IMR-90 (cell line): ENCODE measurements at regions not wholly inside any gene's neighbourhood (a gene's known extent, or its start where the extent isn't known, plus 50 kb on each side); places are given as distances from the start of the nearest gene placed in this dataset.

Source experiments
- ATAC-seq: fragments of 200-7000 bp; cut with Tn5 transposase; 2 replicates; pipeline ENCODE4 v1.9.1; 2020; ENCODE audit warnings: low read depth, mild to moderate bottlenecking, moderate library complexity
- BruUV-seq: library from RNA; stranded (reverse); fragments of 400-500 nt; replicated peaks from 2 replicates; lab custom pipeline; 2021; lab: Mats Ljungman, UMichigan
- CTCF ChIA-PET: fragments of 300-600 bp; formaldehyde crosslinking; extraction: SDS; loops from one replicate; lab custom pipeline; 2021; ENCODE audit warnings: antibody characterized with exemption; lab: Yijun Ruan, JAX
- POLR2A ChIA-PET: fragments of 300-600 bp; sonication (Branson Sonifier 250); formaldehyde crosslinking; loops from one replicate; lab custom pipeline; 2022; ENCODE audit warnings: antibody characterized with exemption; ENCODE audit not compliant: unreplicated experiment; lab: Charles Lee
- DNase-seq: peaks from one replicate; pipeline ENCODE4 v3.0.0; 2013
- H2AFZ ChIP-seq: replicated peaks from 2 replicates; pipeline ENCODE3; 2013; ENCODE audit warnings: low read length, mild to moderate bottlenecking; ENCODE audit not compliant: poor library complexity
- H2AK5ac ChIP-seq: 2 replicates; pipeline ENCODE4 v1.6.1; 2013; ENCODE audit warnings: low read depth, low read length, inconsistent platforms
- H2AK9ac ChIP-seq: replicated peaks from 2 replicates; pipeline ENCODE3; 2013; ENCODE audit warnings: mild to moderate bottlenecking, low read depth, low read length, moderate library complexity; ENCODE audit not compliant: poor library complexity
- H2BK120ac ChIP-seq: 2 replicates; pipeline ENCODE4 v1.6.1; 2013; ENCODE audit warnings: low read depth, low read length, inconsistent platforms
- H2BK15ac ChIP-seq: 3 replicates; pipeline ENCODE4 v1.6.1; 2013; ENCODE audit warnings: low read depth, low read length, inconsistent platforms
- H2BK20ac ChIP-seq: 2 replicates; pipeline ENCODE4 v1.6.1; 2013; ENCODE audit warnings: low read depth, mild to moderate bottlenecking, inconsistent platforms, low read length, moderate library complexity
- H2BK5ac ChIP-seq: 2 replicates; pipeline ENCODE4 v1.6.1; 2013; ENCODE audit warnings: mild to moderate bottlenecking, low read depth, low read length, inconsistent platforms; ENCODE audit not compliant: poor library complexity, severe bottlenecking
- H3K14ac ChIP-seq: replicated peaks from 2 replicates; pipeline ENCODE4 v1.6.1; 2013; ENCODE audit warnings: low read depth, low read length, inconsistent platforms
- H3K18ac ChIP-seq: 2 replicates; pipeline ENCODE4 v1.6.1; 2013; ENCODE audit warnings: low read depth, low read length, control low read depth
- H3K23ac ChIP-seq: 2 replicates; pipeline ENCODE4 v1.6.1; 2013; ENCODE audit warnings: low read depth, low read length, inconsistent platforms
- H3K27ac ChIP-seq: 2 replicates; pipeline ENCODE4 v1.5.1; 2013; ENCODE audit warnings: mild to moderate bottlenecking, control low read depth, low read length; ENCODE audit not compliant: insufficient read depth
- H3K27me3 ChIP-seq: 2 replicates; pipeline ENCODE4 v1.6.1; 2013; ENCODE audit warnings: low read length; ENCODE audit not compliant: control insufficient read depth, insufficient read depth
- H3K36me3 ChIP-seq: 2 replicates; pipeline ENCODE4 v1.6.1; 2013; ENCODE audit warnings: low read length, mixed read lengths; ENCODE audit not compliant: control insufficient read depth, insufficient read depth
- H3K4ac ChIP-seq: 2 replicates; pipeline ENCODE4 v1.6.1; 2013; ENCODE audit warnings: low read depth, low read length, inconsistent platforms
- H3K4me1 ChIP-seq: 2 replicates; pipeline ENCODE4 v1.6.1; 2013; ENCODE audit warnings: low read length, mixed read lengths; ENCODE audit not compliant: control insufficient read depth, insufficient read depth
- H3K4me2 ChIP-seq: 2 replicates; pipeline ENCODE4 v1.6.1; 2013; ENCODE audit warnings: low read depth, mild to moderate bottlenecking, control low read depth, low read length, moderate library complexity
- H3K4me3 ChIP-seq: 2 replicates; pipeline ENCODE4 v1.5.1; 2013; ENCODE audit warnings: low read depth, mild to moderate bottlenecking, control low read depth, low read length, moderate library complexity; ENCODE audit not compliant: insufficient read depth
- H3K56ac ChIP-seq: 2 replicates; pipeline ENCODE4 v1.6.1; 2013; ENCODE audit warnings: low read length, inconsistent platforms; ENCODE audit not compliant: insufficient read depth; ENCODE audit errors: extremely low read depth
- H3K79me1 ChIP-seq, 2 experiments: 2 replicates each; pipeline ENCODE4 v1.6.1; 2013; ENCODE audit warnings: low read length in 2 of 2, inconsistent platforms in 1 of 2, low read depth in 1 of 2
- H3K9ac ChIP-seq: 2 replicates; pipeline ENCODE4 v1.6.1; 2013; ENCODE audit warnings: low read depth, low read length, control low read depth
- H3K9me1 ChIP-seq: 2 replicates; pipeline ENCODE4 v1.6.1; 2013; ENCODE audit warnings: low read length, inconsistent platforms; ENCODE audit not compliant: insufficient read depth
- H3K9me3 ChIP-seq: 2 replicates; pipeline ENCODE4 v1.6.1; 2013; ENCODE audit warnings: low read length; ENCODE audit not compliant: control insufficient read depth, insufficient read depth
- H4K20me1 ChIP-seq: 2 replicates; pipeline ENCODE4 v1.6.1; 2013; ENCODE audit warnings: low read length, inconsistent platforms; ENCODE audit not compliant: insufficient read depth
- H4K5ac ChIP-seq: 2 replicates; pipeline ENCODE4 v1.6.1; 2013; ENCODE audit warnings: mild to moderate bottlenecking, low read depth, low read length, control low read depth
- H4K8ac ChIP-seq, 2 experiments: 2 replicates each; pipeline ENCODE4 v1.6.1; 2013; ENCODE audit warnings: low read depth in 2 of 2, low read length in 2 of 2, control low read depth in 1 of 2, inconsistent platforms in 1 of 2
- H4K91ac ChIP-seq: 2 replicates; pipeline ENCODE4 v1.6.1; 2013; ENCODE audit warnings: low read depth, low read length, inconsistent platforms; ENCODE audit not compliant: insufficient read depth
- BHLHE40 ChIP-seq: fragments of 150-350 bp; IDR thresholded peaks from 2 replicates; pipeline ENCODE4 v1.6.1; 2016; ENCODE audit warnings: mild to moderate bottlenecking, low read depth, low read length
- CHD1 ChIP-seq: IDR thresholded peaks from 2 replicates; pipeline ENCODE4 v1.6.1; 2012; ENCODE audit warnings: low read depth, low read length, improper control_type of control experiment
- MAFK ChIP-seq: IDR thresholded peaks from 2 replicates; pipeline ENCODE4 v1.6.1; 2012; ENCODE audit warnings: low read depth, low read length, improper control_type of control experiment
- NFE2L2 ChIP-seq: fragments of 150-350 bp; IDR thresholded peaks from 2 replicates; pipeline ENCODE4 v1.6.1; 2016; ENCODE audit warnings: low read depth, mild to moderate bottlenecking, low read length
- RAD21 ChIP-seq: IDR thresholded peaks from 2 replicates; pipeline ENCODE4 v1.6.1; 2012; ENCODE audit warnings: low read length, improper control_type of control experiment
- SMC3 ChIP-seq: fragments of 150-350 bp; IDR thresholded peaks from 2 replicates; pipeline ENCODE4 v1.6.1; 2016; ENCODE audit warnings: low read depth, mild to moderate bottlenecking, antibody characterized with exemption, low read length, moderate library complexity
- WGBS, 2 experiments: methylation state at CpG; one replicate each; pipeline versions ENCODE4 v1.1.5 to v1.1.7; 2013; ENCODE audit warnings: missing lambda C conversion rate in 2 of 2; ENCODE audit not compliant: insufficient read length in 1 of 2; ENCODE audit errors: extremely low coverage in 2 of 2; 5-methylcytosine and 5-hydroxymethylcytosine counted together
- dilution Hi-C: fragments of 300-500 bp; cut with HindIII; formaldehyde crosslinking; loops from one replicate; pipeline ENCODE4 v1.14.3; 2018; ENCODE audit warnings: low sequenced_read_pairs; ENCODE audit not compliant: unreplicated experiment
- in situ Hi-C: fragments of 300-500 bp; cut with MboI; formaldehyde crosslinking; loops from 3 replicates; pipeline ENCODE4 v1.14.3; 2019; ENCODE audit warnings: low sequenced_read_pairs, inconsistent platforms, mixed read lengths
- intact Hi-C: fragments of 100-400 bp; cut with micrococcal nuclease; formaldehyde crosslinking; loops from 2 replicates; pipeline ENCODE4 v1.10.0; 2022
- TF ChIP-seq, protein P1 (sequence below): fragments of 150-350 bp; IDR thresholded peaks from 2 replicates; pipeline ENCODE4 v1.6.1; 2017; ENCODE audit warnings: mild to moderate bottlenecking, antibody characterized with exemption, low read length, low read depth

DNA sequence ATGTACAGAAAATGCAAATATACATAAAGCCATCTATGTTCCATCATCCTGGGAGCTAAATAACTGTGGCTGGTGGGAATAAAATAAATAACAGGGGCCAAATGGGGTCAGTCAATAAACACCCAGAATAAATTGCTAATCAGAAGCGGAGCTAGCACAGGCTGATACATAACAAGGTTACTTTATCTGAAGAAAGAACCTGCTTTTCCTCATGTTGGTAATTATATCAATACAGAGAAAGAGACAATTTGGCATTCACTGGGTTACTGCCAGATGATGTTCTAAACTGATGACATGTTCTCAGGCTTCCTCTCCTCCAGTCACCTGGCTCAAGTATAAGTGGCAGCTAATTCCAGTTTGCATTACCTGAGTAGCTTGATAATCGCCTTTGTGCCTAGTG is 144.9 kb upstream of the CD180 start:
- no peaks in the 10 kb centered on the region for H3K9me1 ChIP-seq
- WGBS, 2 experiments, result no CpG with 5 or more reads among the region's 2 CpGs
- H2BK120ac ChIP-seq, result no peak overlapping the region
- no peak overlapping the region for H3K4me3 ChIP-seq
- DNase-seq (no peak), ATAC-seq (no peak)
- no peaks in the 10 kb centered on the region for H4K20me1 ChIP-seq
- ChIA-PET CTCF (no interaction called here), POLR2A (no interaction called here)
- H3K36me3 ChIP-seq, result no peaks in the 10 kb centered on the region
- no peak overlapping the region for H3K4me2 ChIP-seq
- H2AK9ac ChIP-seq, result no peak overlapping the region
- no peak overlapping the region for H3K9ac ChIP-seq
- H2BK5ac ChIP-seq, result no peak overlapping the region
- no peak overlapping the region for H2BK20ac ChIP-seq
- H4K8ac ChIP-seq, result no peak overlapping the region
- H3K18ac ChIP-seq, result no peak overlapping the region
- H3K27ac ChIP-seq, result no peak overlapping the region
- H3K14ac ChIP-seq, result no peak overlapping the region
- no peak overlapping the region for H2AFZ ChIP-seq
- H3K56ac ChIP-seq, result no peak overlapping the region
- no peak overlapping the region for H4K5ac ChIP-seq
- H3K4ac ChIP-seq, result no peak overlapping the region
- dilution Hi-C loops (no loop called here), in situ Hi-C loops (no loop called here), intact Hi-C loops (no loop called here)
- BruUV-seq, result no TSS peak
- no peaks in the 10 kb centered on the region; the same call in none of the 2 replicates for H3K27me3 ChIP-seq
- H2AK5ac ChIP-seq, result no peak overlapping the region
- no peak overlapping the region for H3K23ac ChIP-seq
- H4K91ac ChIP-seq, result no peak overlapping the region
- no peak for TF ChIP-seq NFE2L2
- TF ChIP-seq SMC3, result no peak
- no peak for TF ChIP-seq BHLHE40
- no peak for TF ChIP-seq RAD21
- no peak for TF ChIP-seq CHD1
- TF ChIP-seq MAFK, result no peak
- TF ChIP-seq, protein P1, sequence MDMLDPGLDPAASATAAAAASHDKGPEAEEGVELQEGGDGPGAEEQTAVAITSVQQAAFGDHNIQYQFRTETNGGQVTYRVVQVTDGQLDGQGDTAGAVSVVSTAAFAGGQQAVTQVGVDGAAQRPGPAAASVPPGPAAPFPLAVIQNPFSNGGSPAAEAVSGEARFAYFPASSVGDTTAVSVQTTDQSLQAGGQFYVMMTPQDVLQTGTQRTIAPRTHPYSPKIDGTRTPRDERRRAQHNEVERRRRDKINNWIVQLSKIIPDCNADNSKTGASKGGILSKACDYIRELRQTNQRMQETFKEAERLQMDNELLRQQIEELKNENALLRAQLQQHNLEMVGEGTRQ, result no peak
- no peak overlapping the region for H2BK15ac ChIP-seq
- H3K9me3 ChIP-seq, result no peaks in the 10 kb centered on the region; the same call in 1 of the 2 replicates
- H3K4me1 ChIP-seq, result no peaks in the 10 kb centered on the region
- H3K79me1 ChIP-seq, result no peaks in the 10 kb centered on the region
